Activated naive CD4-positive, alpha-beta T cell treated with anti-CD3 and anti-CD28 coated beads, Interleukin-2, amount 10 ng/mL, durations not matched to agents 7 days and 5 days (primary cell): ENCODE measurements at regions not wholly inside any gene's neighbourhood (a gene's known extent, or its start where the extent isn't known, plus 50 kb on each side); places are given as distances from the start of the nearest gene placed in this dataset.

Experiments
- CTCF ChIA-PET: fragments of 350-600 bp; sonication (Branson Sonifier 250); formaldehyde crosslinking; loops from one replicate; lab custom pipeline; 2021; ENCODE audit warnings: antibody characterized with exemption; lab: Charles Lee
- DNase-seq: peaks from one replicate; pipeline ENCODE4 v3.0.0-alpha.2; 2020
- H3K27ac Mint-ChIP-seq: one replicate; pipeline ENCODE4 v1.8.0; 2021; ENCODE audit warnings: mild to moderate bottlenecking, moderate library complexity, mixed read lengths
- H3K27me3 Mint-ChIP-seq: one replicate; pipeline ENCODE4 v1.8.0; 2021; ENCODE audit warnings: mild to moderate bottlenecking, mixed read lengths
- H3K36me3 Mint-ChIP-seq: one replicate; pipeline ENCODE4 v1.8.0; 2021; ENCODE audit warnings: mixed read lengths
- H3K4me1 Mint-ChIP-seq: one replicate; pipeline ENCODE4 v1.8.0; 2021; ENCODE audit warnings: mixed read lengths
- H3K4me3 Mint-ChIP-seq: one replicate; pipeline ENCODE4 v1.8.0; 2021; ENCODE audit warnings: mild to moderate bottlenecking, moderate library complexity, mixed read lengths
- H3K9me3 Mint-ChIP-seq: one replicate; pipeline ENCODE4 v1.8.0; 2021; ENCODE audit warnings: mixed read lengths

DNA sequence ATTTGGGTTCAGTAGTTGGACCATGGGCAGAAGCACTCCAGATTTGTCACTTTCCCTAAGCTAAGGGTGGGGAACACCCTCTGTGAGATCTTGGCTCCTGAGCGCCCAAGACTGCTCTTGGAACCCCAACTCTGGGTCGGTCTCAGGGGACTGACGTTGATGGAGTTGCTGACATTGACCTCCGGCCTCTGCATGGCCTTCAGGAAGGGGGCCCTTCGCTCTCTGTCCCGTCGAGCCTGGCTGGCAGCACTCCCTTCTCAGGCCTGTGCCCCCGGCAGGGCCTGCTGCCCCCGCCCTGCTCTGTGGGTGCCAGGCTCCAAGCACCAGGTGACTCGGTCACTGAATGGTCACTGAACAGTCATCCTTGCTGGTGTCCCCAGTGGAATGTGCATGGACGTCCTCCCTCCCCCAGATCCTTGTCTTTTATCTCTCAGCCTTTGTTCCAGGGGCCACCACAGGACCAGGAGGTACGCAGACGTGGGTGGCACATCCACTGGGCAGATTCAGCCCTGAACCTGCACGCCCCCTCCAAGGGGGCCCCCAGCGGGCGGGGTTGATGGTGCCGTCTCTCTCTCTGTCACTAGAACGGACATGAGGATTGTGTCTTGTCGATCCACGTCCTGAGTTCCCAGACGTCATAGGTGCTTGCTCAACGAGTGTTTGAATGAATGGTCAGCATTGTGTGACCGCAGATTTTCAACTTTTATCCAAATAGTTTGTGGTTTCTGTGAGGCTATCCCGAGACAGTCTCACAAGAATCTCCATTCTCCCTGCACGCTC, 314.5 kb downstream of the SEC14L1 start:
- Mint-ChIP-seq H3K36me3 (peaks cover 81% of the 10 kb centered on the region), H3K9me3 (no peaks in the 10 kb centered on the region), H3K4me3 (peak overlapping the region; percentile 100), H3K27ac (peak overlapping the region; percentile 94), H3K27me3 (no peaks in the 10 kb centered on the region), H3K4me1 (peaks cover 59% of the 10 kb centered on the region)
- peak; percentile 50 for DNase-seq
- CTCF ChIA-PET, result interaction anchor here (1.0 to 3.9 kb wide), 3 partner anchors 12 to 40 kb away, joined by 3 to 21 read pairs (median 7); no protein-coding TSS in a partner anchor

DNA sequence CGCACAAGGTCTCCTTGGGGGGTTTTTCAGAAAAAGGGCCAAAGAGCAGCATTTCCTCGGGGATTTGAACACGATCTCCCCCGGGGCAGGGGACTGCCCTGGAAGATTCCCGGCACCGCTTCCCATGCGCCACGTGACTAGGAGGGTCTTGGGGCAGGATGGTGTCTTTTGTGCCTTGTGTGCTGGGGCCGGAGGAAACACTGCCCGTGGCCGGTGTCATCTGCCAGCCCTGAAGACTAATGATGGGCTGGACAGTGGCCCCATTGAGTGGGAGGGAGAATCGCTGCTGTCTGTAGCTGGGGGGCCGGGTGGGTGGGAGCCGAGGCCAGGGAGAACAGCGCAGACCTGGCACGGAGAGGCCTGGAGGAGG, 315.1 kb downstream of the SEC14L1 start:
- Mint-ChIP-seq H3K27me3 (no peaks in the 10 kb centered on the region), H3K4me1 (peaks cover 61% of the 10 kb centered on the region), H3K36me3 (peaks cover 83% of the 10 kb centered on the region), H3K9me3 (no peaks in the 10 kb centered on the region), H3K4me3 (peak overlapping the region; percentile 100), H3K27ac (peak overlapping the region; percentile 94)
- no peak for DNase-seq
- CTCF ChIA-PET, result interaction anchor here (1.1 kb wide), 1 partner anchor 18 kb away, joined by 3 read pairs; no protein-coding TSS in a partner anchor

DNA sequence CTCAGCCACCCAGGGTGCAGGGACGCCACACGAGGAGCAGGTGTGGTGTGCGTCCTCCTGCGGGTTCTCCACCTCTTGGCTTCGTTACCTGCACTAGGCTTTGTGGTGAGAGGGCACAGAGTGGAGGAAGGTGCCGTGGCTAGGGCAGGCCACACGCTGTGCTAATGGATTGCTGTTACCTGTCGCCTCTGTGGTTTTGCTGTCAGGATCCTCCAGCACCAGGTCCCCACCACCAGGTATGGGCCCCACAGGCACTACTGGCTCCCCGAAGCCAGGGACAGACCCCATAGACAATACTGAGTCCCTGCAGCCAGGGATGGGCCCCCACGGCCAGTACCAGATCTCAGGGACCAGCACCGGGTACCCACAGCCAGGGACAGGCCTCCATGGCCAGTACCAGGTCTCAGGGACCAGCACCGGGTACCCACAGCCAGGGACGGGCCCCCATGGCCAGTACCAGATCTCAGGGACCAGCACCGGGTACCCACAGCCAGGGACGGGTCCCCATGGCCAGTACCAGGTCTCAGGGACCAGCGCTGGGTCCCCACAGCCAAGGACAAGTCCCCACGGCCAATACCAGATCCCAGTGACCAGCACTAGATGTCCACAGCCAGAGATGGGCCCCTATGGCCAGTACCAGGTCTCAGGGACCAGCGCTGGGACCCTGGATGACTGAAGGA, 315.6 kb downstream of the SEC14L1 start:
- Mint-ChIP-seq H3K9me3 (no peaks in the 10 kb centered on the region), H3K4me3 (peak overlapping the region; percentile 100), H3K4me1 (peaks cover 61% of the 10 kb centered on the region), H3K27me3 (no peaks in the 10 kb centered on the region), H3K27ac (peak overlapping the region; percentile 94), H3K36me3 (peaks cover 83% of the 10 kb centered on the region)
- CTCF ChIA-PET, result interaction anchor here (0.7 to 1.1 kb wide), 4 partner anchors 12 to 38 kb away, joined by 3 to 4 read pairs (median 4); no protein-coding TSS in a partner anchor
- peak; percentile 55 for DNase-seq

DNA sequence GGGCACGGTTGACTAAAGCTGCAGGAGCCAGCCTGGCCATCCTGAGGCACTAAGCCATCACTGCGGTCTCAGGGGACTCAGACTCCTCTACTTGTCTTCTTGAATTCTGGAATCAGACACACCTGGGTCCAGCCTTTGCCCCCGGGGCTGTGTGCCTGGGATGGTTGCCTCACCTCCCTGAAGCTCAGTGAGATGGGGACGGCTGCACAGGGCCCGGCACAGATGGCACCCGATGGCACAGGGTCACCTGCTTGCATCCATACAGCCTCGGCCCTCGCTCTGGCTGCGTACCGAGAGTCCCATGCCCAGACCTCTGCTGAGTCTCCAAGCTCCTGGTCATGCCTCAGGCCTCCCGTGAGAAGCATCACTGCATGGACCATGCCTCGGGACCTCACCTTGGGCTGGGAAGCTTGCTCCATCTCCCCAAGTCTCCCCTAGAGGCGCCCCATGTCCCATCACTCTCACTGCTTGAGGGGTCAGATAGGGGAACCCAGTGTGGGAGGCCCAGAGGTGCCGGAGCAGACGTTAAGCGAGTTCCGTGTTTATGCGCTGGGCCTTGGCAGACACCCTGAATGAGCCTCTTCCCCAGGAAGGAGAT, 316.3 kb downstream of the SEC14L1 start:
- no peaks in the 10 kb centered on the region for H3K27me3 Mint-ChIP-seq
- H3K4me3 Mint-ChIP-seq, result peak overlapping the region; percentile 100
- no peaks in the 10 kb centered on the region for H3K9me3 Mint-ChIP-seq
- peak; percentile 58 for DNase-seq
- peaks cover 81% of the 10 kb centered on the region for H3K36me3 Mint-ChIP-seq
- peak overlapping the region; percentile 94 for H3K27ac Mint-ChIP-seq
- peaks cover 68% of the 10 kb centered on the region for H3K4me1 Mint-ChIP-seq
- CTCF ChIA-PET, result interaction anchor here (0.7 to 1.1 kb wide), 4 partner anchors 12 to 38 kb away, joined by 3 to 4 read pairs (median 4); no protein-coding TSS in a partner anchor

DNA sequence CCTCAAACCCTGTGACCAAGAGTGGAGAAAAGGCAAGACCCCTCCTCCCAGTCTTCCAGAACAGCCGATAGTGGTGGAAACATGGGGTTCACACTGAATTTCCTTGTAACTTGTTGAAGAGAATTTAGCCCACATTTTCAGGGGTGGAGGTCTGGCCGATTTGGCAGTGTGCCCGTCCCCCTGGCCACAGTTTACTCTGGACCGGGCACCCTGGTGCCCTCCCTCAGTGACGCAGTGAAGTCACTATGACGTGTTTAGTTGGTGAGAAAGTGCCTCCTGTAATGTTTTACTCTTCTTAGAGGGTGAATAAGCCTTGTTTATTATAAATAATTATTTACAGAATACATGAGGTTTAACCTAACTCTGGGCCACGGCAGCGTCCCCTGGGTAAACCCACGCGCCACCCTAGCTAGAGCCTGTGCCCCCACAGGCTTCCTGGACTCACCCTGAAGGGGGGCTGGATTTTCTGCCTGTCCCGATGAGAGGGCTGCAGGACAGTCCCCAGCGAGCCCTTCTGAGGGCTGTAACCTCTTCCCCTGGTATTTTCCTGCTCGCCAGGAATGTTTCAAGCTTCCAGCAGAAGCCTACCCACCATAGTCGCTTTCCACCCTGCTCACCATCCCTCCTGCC, 316.9 kb downstream of the SEC14L1 start:
- Mint-ChIP-seq H3K27me3 (no peaks in the 10 kb centered on the region), H3K36me3 (peaks cover 78% of the 10 kb centered on the region), H3K4me3 (peak overlapping the region; percentile 100), H3K27ac (peak overlapping the region; percentile 94), H3K4me1 (peaks cover 72% of the 10 kb centered on the region), H3K9me3 (no peaks in the 10 kb centered on the region)
- DNase-seq, result no peak
- CTCF ChIA-PET, result interaction anchor here (1.1 to 1.4 kb wide), 3 partner anchors 17 to 82 kb away, joined by 3 to 7 read pairs (median 4); no protein-coding TSS in a partner anchor

DNA sequence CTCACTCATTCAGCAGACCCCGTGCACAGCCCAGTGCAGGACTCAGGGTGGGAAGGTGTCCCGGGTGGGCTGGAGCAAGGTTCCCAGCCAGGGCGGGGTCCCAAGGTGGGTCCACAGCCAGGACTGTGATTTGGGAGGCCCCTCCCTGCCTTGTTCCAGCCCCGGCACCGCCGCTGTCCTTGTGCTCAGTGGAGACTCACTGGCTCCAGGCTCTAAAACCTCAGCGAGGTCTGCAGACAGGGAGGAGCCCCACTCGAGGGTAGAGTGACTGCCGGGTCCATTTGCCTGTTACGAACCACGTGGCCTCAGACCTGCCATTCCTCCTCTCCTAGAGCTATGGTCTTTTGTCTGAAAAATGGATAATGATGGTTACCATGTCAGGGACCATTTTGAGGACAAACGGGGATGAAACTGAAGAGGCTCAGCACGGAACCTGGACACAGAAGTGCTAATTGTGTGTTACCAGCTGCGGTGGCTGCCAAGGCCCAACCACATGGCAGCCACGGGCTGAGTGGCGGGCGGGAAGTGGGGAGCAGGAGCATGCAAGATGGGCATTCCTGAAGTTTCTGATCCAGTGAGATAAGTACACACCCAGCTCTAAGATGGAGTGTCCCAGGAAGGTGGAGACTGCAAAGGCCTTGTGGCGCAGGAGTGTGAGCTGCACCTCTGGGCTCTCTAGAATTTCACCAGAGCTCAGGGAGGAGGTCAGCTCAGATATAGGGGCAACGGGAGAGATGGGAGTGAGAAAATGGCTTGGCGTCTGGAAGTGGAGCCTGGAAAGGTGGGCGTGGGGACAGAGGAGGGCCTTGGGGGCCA, 317.6 kb downstream of the SEC14L1 start:
- Mint-ChIP-seq H3K36me3 (peaks cover 78% of the 10 kb centered on the region), H3K4me3 (peak overlapping the region; percentile 100), H3K27ac (peak overlapping the region; percentile 94), H3K27me3 (no peaks in the 10 kb centered on the region), H3K9me3 (no peaks in the 10 kb centered on the region), H3K4me1 (peaks cover 74% of the 10 kb centered on the region)
- DNase-seq, result peak; percentile 64
- CTCF ChIA-PET, result interaction anchor here (0.9 to 1.4 kb wide), 4 partner anchors 16 to 83 kb away, joined by 3 to 7 read pairs (median 4); no protein-coding TSS in a partner anchor

DNA sequence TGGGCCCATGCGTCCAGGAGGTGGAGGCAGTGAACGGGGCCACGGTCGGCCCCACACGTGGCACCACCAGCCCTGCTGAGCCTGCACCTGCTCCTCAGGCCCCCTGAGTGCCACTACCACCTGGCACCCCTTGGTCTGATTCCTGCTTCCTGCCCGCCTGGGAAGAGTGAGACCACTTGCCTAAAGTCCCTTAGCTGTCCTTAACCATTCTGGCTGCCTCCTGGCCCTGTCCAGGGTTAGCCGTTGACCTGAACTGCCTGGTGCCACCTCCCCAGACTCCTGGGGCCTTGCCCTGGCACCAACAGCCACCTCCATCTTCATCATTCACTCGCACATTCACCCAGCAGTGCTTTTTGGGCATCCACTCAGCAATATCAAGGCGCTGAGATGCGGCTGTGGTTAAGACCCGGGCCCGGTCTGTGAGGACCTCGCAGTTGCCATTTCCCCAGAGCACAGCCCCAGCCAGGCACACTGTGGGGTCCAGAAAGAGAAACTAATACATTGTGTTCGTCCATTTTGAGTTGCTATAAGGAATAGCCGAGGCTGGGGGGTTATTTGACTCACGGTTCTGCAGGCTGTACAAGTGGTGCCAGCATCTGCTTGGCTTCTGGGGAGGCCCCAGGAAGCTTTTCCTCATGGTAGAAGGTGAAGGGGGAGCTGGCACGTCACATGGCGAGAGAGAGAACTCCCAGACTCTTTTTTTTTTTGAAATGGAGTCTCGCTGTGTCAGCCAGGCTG, 318.4 kb downstream of the SEC14L1 start:
- peak; percentile 54 for DNase-seq
- Mint-ChIP-seq H3K4me3 (peak overlapping the region; percentile 100), H3K27me3 (no peaks in the 10 kb centered on the region), H3K27ac (peak overlapping the region; percentile 94), H3K4me1 (peaks cover 73% of the 10 kb centered on the region), H3K9me3 (no peaks in the 10 kb centered on the region), H3K36me3 (peaks cover 72% of the 10 kb centered on the region)
- CTCF ChIA-PET, result interaction anchor here (0.9 to 2.1 kb wide), 7 partner anchors 14 to 59 kb away, joined by 3 to 8 read pairs (median 6); no protein-coding TSS in a partner anchor

DNA sequence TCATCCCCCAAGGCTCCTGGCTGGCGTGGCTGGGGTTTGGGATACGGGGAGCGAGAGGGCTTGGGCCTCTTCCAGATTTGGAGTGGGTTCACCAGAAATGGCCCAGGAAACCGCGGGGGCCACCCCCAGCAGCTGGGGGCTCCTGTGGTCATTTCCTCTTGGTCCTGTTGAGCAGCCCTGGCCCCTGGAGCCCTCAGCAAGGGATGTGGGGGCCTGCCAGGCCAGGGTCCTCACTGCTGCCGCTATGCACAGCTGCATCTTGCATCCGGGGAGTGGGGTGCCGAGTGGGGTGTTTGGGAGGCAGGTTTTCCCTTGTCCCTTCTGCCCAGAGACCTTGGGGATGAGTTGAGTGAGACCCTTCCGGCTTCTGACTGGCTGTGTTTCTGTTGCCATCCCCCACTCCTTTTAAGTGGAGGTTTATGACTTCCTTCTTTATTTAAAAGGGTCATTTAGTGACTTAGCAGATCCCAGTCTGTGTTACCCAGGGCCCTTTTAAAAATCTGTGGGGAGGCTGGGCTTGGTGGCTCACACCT, 319.8 kb downstream of the SEC14L1 start:
- Mint-ChIP-seq H3K27ac (peak overlapping the region; percentile 94), H3K36me3 (peaks cover 67% of the 10 kb centered on the region), H3K4me1 (peaks cover 85% of the 10 kb centered on the region), H3K27me3 (no peaks in the 10 kb centered on the region), H3K9me3 (no peaks in the 10 kb centered on the region), H3K4me3 (peak overlapping the region; percentile 100)
- CTCF ChIA-PET, result interaction anchor here (0.8 to 2.1 kb wide), 5 partner anchors 9 to 60 kb away, joined by 3 to 8 read pairs (median 6); no protein-coding TSS in a partner anchor
- DNase-seq, result peak; percentile 46

DNA sequence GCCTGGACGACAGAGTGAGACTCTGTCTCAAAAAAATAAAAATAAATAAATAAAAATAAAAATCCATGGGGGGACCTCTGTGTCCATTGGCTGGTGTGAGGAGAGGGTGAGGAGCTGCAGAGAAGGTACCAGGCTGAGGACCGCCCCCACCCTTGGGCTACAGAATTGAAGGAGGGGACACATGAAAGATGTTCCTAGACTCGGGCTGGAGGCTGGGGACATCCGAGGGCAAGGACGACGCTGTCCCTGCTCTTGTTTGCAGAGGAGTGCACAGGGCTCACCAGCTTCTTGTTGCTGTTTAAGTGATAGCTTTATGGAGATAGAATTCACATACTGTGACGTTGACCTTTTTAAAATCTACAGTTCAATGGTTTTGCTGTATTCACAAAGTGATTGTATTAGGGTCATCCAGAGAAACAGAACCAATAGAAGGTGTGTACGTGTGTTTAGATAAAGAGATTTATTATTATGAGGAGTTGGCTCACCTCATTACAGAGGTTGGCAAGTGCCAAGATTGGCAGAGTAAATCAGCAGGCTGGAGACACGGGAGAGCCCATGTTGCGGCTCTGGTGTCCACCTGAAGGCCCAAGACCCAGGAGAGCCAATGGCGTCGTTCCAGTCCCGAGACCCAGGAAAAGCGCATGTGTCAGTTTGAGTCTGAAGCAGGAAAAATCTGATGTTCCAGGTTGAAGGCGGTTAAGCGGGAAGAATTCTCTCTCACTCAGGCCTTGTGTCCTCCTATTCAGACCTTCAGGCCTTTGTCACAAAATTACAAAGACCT, 320.7 kb downstream of the SEC14L1 start:
- Mint-ChIP-seq H3K4me3 (peak overlapping the region; percentile 100), H3K27me3 (no peaks in the 10 kb centered on the region), H3K4me1 (peaks cover 90% of the 10 kb centered on the region), H3K9me3 (no peaks in the 10 kb centered on the region), H3K27ac (peak overlapping the region; percentile 94), H3K36me3 (peaks cover 66% of the 10 kb centered on the region)
- CTCF ChIA-PET, result no interaction called here
- no peak for DNase-seq

DNA sequence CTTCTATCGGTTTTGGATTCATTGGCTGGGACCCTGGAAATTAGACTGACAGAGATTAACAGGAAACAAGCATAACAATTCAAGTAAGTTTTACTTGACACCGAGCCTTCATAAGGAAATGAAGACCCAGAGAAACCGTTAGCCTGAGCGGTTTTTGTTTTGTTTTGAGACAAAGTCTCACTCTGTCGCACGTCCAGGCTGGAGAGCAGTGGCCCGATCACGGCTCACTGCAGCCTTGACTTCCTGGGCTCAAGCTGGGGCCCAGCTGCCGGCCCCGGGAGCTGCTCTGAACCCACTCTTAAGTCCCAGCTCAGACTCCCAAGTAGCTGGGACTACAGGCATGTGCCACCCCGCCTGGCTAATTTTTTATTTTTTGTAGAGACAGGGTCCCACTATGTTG, 321.3 kb downstream of the SEC14L1 start:
- Mint-ChIP-seq H3K36me3 (peaks cover 67% of the 10 kb centered on the region), H3K27me3 (no peaks in the 10 kb centered on the region), H3K27ac (peak overlapping the region; percentile 94), H3K9me3 (no peaks in the 10 kb centered on the region), H3K4me3 (peak overlapping the region; percentile 100), H3K4me1 (peaks cover 92% of the 10 kb centered on the region)
- CTCF ChIA-PET, result interaction anchor here (1.7 kb wide), 1 partner anchor 21 kb away, joined by 4 read pairs; no protein-coding TSS in a partner anchor
- peak; percentile 67 for DNase-seq

DNA sequence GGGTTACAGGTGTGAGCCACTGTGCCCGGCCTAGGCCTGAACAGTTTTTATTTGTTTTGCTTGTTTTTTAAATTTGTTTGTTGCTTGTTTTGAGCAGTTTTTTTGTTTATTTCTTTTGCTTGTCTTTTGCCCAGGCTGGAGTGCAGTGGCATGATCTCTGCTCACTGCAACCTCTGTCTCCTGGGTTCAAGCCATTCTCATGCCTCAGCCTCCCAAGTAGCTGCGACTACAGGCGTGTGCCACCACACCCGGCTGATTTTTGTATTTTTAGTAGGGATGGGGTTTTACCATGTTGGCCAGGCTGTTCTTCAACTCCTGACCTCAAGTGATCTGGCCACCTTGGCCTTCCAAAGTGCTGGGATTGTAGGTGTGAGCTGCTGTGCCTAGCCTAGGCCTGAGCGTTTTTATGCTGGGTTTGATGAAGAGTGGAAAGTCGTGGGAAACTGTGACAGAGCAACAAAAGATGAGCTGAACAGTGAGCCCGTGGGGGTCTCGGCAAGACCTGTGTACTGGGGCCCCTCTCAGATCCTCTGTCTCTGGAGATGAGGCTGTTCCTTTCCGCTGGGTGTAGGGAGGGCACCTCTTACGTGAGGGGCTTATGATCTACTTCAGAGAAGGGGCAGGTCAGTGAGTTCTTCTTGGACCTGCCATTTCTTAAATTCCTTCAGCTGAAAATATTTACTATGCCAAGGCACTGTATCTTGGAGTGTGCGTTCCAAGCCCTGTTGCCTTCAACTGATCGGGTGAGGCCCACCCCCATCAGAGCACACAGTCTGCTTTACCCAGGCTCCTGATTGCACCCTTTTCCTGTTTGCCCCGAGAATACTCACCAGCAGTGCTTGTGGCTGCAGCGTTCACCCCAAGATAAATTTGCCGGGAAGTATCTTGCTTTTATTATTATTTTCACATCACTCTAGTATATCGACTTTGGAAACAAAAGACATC, 322.1 kb downstream of the SEC14L1 start:
- peaks cover 63% of the 10 kb centered on the region for H3K36me3 Mint-ChIP-seq
- DNase-seq, result no peak

More for the DNA sequence above, 322.1 kb downstream of the SEC14L1 start:
- peak overlapping the region; percentile 100 for H3K4me3 Mint-ChIP-seq
- H3K9me3 Mint-ChIP-seq, result no peaks in the 10 kb centered on the region
- peaks cover 92% of the 10 kb centered on the region for H3K4me1 Mint-ChIP-seq
- CTCF ChIA-PET, result interaction anchor here (0.9 to 2.1 kb wide), 4 partner anchors 12 to 33 kb away, joined by 4 to 7 read pairs (median 4); no protein-coding TSS in a partner anchor
- H3K27me3 Mint-ChIP-seq, result no peaks in the 10 kb centered on the region
- peak overlapping the region; percentile 94 for H3K27ac Mint-ChIP-seq
